ENCODE measurements at regions not wholly inside any gene's neighbourhood (a gene's known extent, or its start where the extent isn't known, plus 50 kb on each side); places are given as distances from the start of the nearest gene placed in this dataset.

- no peak overlapping the region for H3K4me3 Mint-ChIP-seq
- H3K4me1 Mint-ChIP-seq: no peaks in the 10 kb centered on the region
- peaks cover 2 to 3% (median 2%) of the 10 kb centered on the region in 3 donors for H3K27me3 Mint-ChIP-seq (ENCODE audit: low read depth in 3 of 3)
- peaks cover 0 to 8% (median 6%) of the 10 kb centered on the region in 6 donors for H3K9me3 Mint-ChIP-seq
- no peak for DNase-seq
- H3K36me3 Mint-ChIP-seq: no peaks in the 10 kb centered on the region
- H3K27ac Mint-ChIP-seq: no peak overlapping the region
Observed at GRCh38 chr4:144202081-144202480, 61.6 kb upstream of the GYPA start.

- peaks cover 0 to 8% (median under 1%) of the 10 kb centered on the region in 6 donors for H3K9me3 Mint-ChIP-seq
- H3K27ac Mint-ChIP-seq: no peak overlapping the region
- peaks cover 2 to 3% (median 2%) of the 10 kb centered on the region in 3 donors for H3K27me3 Mint-ChIP-seq (ENCODE audit: low read depth in 3 of 3)
- DNase-seq: no peak
- no peaks in the 10 kb centered on the region for H3K36me3 Mint-ChIP-seq
- H3K4me1 Mint-ChIP-seq: no peaks in the 10 kb centered on the region
- no peak overlapping the region for H3K4me3 Mint-ChIP-seq
Observed at GRCh38 chr4:144203155-144203554, 62.6 kb upstream of the GYPA start.

- H3K9me3 Mint-ChIP-seq: peaks cover 0 to 8% (median 0%) of the 10 kb centered on the region in 6 donors
- no peak for DNase-seq
- H3K36me3 Mint-ChIP-seq: no peaks in the 10 kb centered on the region
- no peaks in the 10 kb centered on the region for H3K4me1 Mint-ChIP-seq
- H3K4me3 Mint-ChIP-seq: no peak overlapping the region
- peaks cover 0 to 3% (median 2%) of the 10 kb centered on the region in 3 donors for H3K27me3 Mint-ChIP-seq (ENCODE audit: low read depth in 3 of 3)
- no peak overlapping the region for H3K27ac Mint-ChIP-seq
Observed at GRCh38 chr4:144204431-144204830, 63.9 kb upstream of the GYPA start.

GRCh38 chr4:144206711-144207110 lies 66.2 kb upstream of the GYPA start:
- no peak for DNase-seq
- peaks cover 0 to 7% (median under 1%) of the 10 kb centered on the region in 6 donors for H3K9me3 Mint-ChIP-seq
- peaks cover under 1 to 2% (median 2%) of the 10 kb centered on the region in 3 donors for H3K27me3 Mint-ChIP-seq (ENCODE audit: low read depth in 3 of 3)
- H3K36me3 Mint-ChIP-seq: no peaks in the 10 kb centered on the region
- no peak overlapping the region for H3K27ac Mint-ChIP-seq
- H3K4me3 Mint-ChIP-seq: no peak overlapping the region
- no peaks in the 10 kb centered on the region for H3K4me1 Mint-ChIP-seq

GRCh38 chr4:144208074-144208473 lies 67.6 kb upstream of the GYPA start:
- Mint-ChIP-seq H3K27ac (no peak overlapping the region), H3K4me3 (no peak overlapping the region), H3K27me3 (ENCODE audit: low read depth in 3 of 3) (peaks cover 0 to 2% (median 2%) of the 10 kb centered on the region in 3 donors), H3K36me3 (no peaks in the 10 kb centered on the region), H3K9me3 (peaks cover 0 to 8% (median 0%) of the 10 kb centered on the region in 6 donors), H3K4me1 (no peaks in the 10 kb centered on the region)
- no peak for DNase-seq

- Mint-ChIP-seq H3K9me3 (peaks cover 0 to 8% (median 0%) of the 10 kb centered on the region in 6 donors), H3K27me3 (ENCODE audit: low read depth in 3 of 3) (peaks cover 0 to 4% (median 2%) of the 10 kb centered on the region in 3 donors), H3K27ac (no peak overlapping the region), H3K4me1 (no peaks in the 10 kb centered on the region), H3K4me3 (no peak overlapping the region), H3K36me3 (no peaks in the 10 kb centered on the region)
- DNase-seq: no peak
Observed at GRCh38 chr4:144209491-144209890, 69.0 kb upstream of the GYPA start.

GRCh38 chr4:144213371-144213770 lies 72.9 kb upstream of the GYPA start:
- Mint-ChIP-seq H3K9me3 (peaks cover 0 to 12% (median 1%) of the 10 kb centered on the region in 6 donors), H3K27ac (no peak overlapping the region), H3K4me1 (no peaks in the 10 kb centered on the region)

GRCh38 chr4:144223149-144223548 lies 82.6 kb upstream of the GYPA start:
- peaks cover 0 to 4% (median 0%) of the 10 kb centered on the region in 6 donors for H3K9me3 Mint-ChIP-seq
- no peak for DNase-seq

More at GRCh38 chr4:144213371-144213770, 72.9 kb upstream of the GYPA start:
- Mint-ChIP-seq H3K36me3 (no peaks in the 10 kb centered on the region), H3K27me3 (ENCODE audit: low read depth in 3 of 3) (peaks cover 0 to 4% (median 4%) of the 10 kb centered on the region in 3 donors), H3K4me3 (no peak overlapping the region)
- DNase-seq: no peak

GRCh38 chr4:144223661-144224060 lies 83.1 kb upstream of the GYPA start:
- Mint-ChIP-seq H3K36me3 (no peaks in the 10 kb centered on the region), H3K4me1 (no peaks in the 10 kb centered on the region), H3K27ac (no peak overlapping the region), H3K9me3 (peaks cover 0 to 4% (median 0%) of the 10 kb centered on the region in 6 donors), H3K4me3 (no peak overlapping the region), H3K27me3 (ENCODE audit: low read depth in 3 of 3) (peaks cover 0 to 4% (median 4%) of the 10 kb centered on the region in 3 donors)
- no peak for DNase-seq

More at GRCh38 chr4:144223149-144223548, 82.6 kb upstream of the GYPA start:
- Mint-ChIP-seq H3K36me3 (no peaks in the 10 kb centered on the region), H3K27ac (no peak overlapping the region), H3K4me1 (no peaks in the 10 kb centered on the region), H3K4me3 (no peak overlapping the region), H3K27me3 (ENCODE audit: low read depth in 3 of 3) (peaks cover 0 to 4% (median 4%) of the 10 kb centered on the region in 3 donors)

- H3K4me3 Mint-ChIP-seq: no peak overlapping the region
- no peak overlapping the region for H3K27ac Mint-ChIP-seq
- peaks cover 0 to 1% (median 0%) of the 10 kb centered on the region in 3 donors for H3K27me3 Mint-ChIP-seq (ENCODE audit: low read depth in 3 of 3)
- peaks cover 12 to 41% (median 20%) of the 10 kb centered on the region in 6 donors for H3K9me3 Mint-ChIP-seq
- H3K4me1 Mint-ChIP-seq: no peaks in the 10 kb centered on the region
- no peaks in the 10 kb centered on the region for H3K36me3 Mint-ChIP-seq
- no peak for DNase-seq
Observed at GRCh38 chr4:144259285-144259684, 118.8 kb upstream of the GYPA start.

GRCh38 chr4:144267084-144267483 lies 126.6 kb upstream of the GYPA start:
- Mint-ChIP-seq H3K4me3 (no peak overlapping the region), H3K27ac (no peak overlapping the region), H3K36me3 (peaks cover 0 to 4% (median 0%) of the 10 kb centered on the region in 3 donors), H3K4me1 (no peaks in the 10 kb centered on the region), H3K9me3 (peaks cover 0 to 11% (median under 1%) of the 10 kb centered on the region in 6 donors), H3K27me3 (ENCODE audit: low read depth in 3 of 3) (peaks cover 0 to 5% (median 3%) of the 10 kb centered on the region in 3 donors)
- no peak for DNase-seq

- Mint-ChIP-seq H3K36me3 (no peaks in the 10 kb centered on the region), H3K27me3 (ENCODE audit: low read depth in 3 of 3) (no peaks in the 10 kb centered on the region), H3K9me3 (peaks cover 0 to 19% (median 2%) of the 10 kb centered on the region in 6 donors), H3K27ac (no peak overlapping the region), H3K4me1 (no peaks in the 10 kb centered on the region), H3K4me3 (no peak overlapping the region)
- no peak for DNase-seq
Observed at GRCh38 chr4:144280688-144281087, 140.2 kb upstream of the GYPA start.

- Mint-ChIP-seq H3K9me3 (peaks cover 0 to 19% (median 4%) of the 10 kb centered on the region in 6 donors), H3K27me3 (ENCODE audit: low read depth in 3 of 3) (no peaks in the 10 kb centered on the region), H3K36me3 (no peaks in the 10 kb centered on the region)
Observed at GRCh38 chr4:144283526-144283925, 143.0 kb upstream of the GYPA start.

GRCh38 chr4:144284026-144284425 lies 143.5 kb upstream of the GYPA start:
- Mint-ChIP-seq H3K27ac (no peak overlapping the region), H3K9me3 (peaks cover 0 to 18% (median 4%) of the 10 kb centered on the region in 6 donors), H3K36me3 (no peaks in the 10 kb centered on the region), H3K4me1 (no peaks in the 10 kb centered on the region), H3K27me3 (ENCODE audit: low read depth in 3 of 3) (no peaks in the 10 kb centered on the region), H3K4me3 (no peak overlapping the region)
- DNase-seq: no peak

More at GRCh38 chr4:144283526-144283925, 143.0 kb upstream of the GYPA start:
- H3K4me1 Mint-ChIP-seq: no peaks in the 10 kb centered on the region
- H3K4me3 Mint-ChIP-seq: no peak overlapping the region
- DNase-seq: no peak
- H3K27ac Mint-ChIP-seq: no peak overlapping the region

All from immature natural killer cell (primary cell).